Activated B cell treated with CpG ODN at 0.5 μM for 24 hours (primary cell): ENCODE measurements at regions not wholly inside any gene's neighbourhood (a gene's known extent, or its start where the extent isn't known, plus 50 kb on each side); places are given as distances from the start of the nearest gene placed in this dataset.
"Not testable (repeated sequence)": the region's sequence is repeated elsewhere in the genome, so short reads cannot be mapped to it uniquely, and the experiment has no call there.

ENCODE experiments used
- ATAC-seq: fragments of 200-7000 bp; cut with Tn5 transposase; one replicate; pipeline ENCODE4 v1.10.0; 2021; ENCODE audit warnings: low read depth, mild to moderate bottlenecking, moderate library complexity
- CTCF ChIA-PET: fragments of 350-600 bp; sonication (Branson Sonifier 250); formaldehyde crosslinking; loops from one replicate; lab custom pipeline; 2021; ENCODE audit warnings: antibody characterized with exemption; lab: Charles Lee
- POLR2A ChIA-PET: fragments of 350-600 bp; sonication (Branson Sonifier 250); formaldehyde crosslinking; loops from one replicate; lab custom pipeline; 2021; ENCODE audit warnings: antibody characterized with exemption; lab: Charles Lee
- DNase-seq: peaks from one replicate; pipeline ENCODE4 v3.0.0; 2022
- H3K27ac Mint-ChIP-seq: one replicate; pipeline ENCODE4 v1.8.0; 2020; ENCODE audit warnings: mixed read lengths
- H3K27me3 Mint-ChIP-seq: one replicate; pipeline ENCODE4 v1.8.0; 2021; ENCODE audit warnings: mixed read lengths
- H3K36me3 Mint-ChIP-seq: one replicate; pipeline ENCODE4 v1.8.0; 2021; ENCODE audit warnings: low read depth, mixed read lengths
- H3K4me1 Mint-ChIP-seq: one replicate; pipeline ENCODE4 v1.8.0; 2021; ENCODE audit warnings: mixed read lengths
- H3K4me3 Mint-ChIP-seq: one replicate; pipeline ENCODE4 v1.8.0; 2020; ENCODE audit warnings: mild to moderate bottlenecking, mixed read lengths
- H3K9me3 Mint-ChIP-seq: one replicate; pipeline ENCODE4 v1.8.0; 2020; ENCODE audit warnings: mixed read lengths
- CTCF ChIP-seq: fragments of 200-600 bp; IDR thresholded peaks from one replicate; pipeline ENCODE4 v1.8.0; 2022; ENCODE audit warnings: antibody characterized with exemption, mild to moderate bottlenecking
- intact Hi-C: fragments of 100-400 bp; cut with micrococcal nuclease; formaldehyde crosslinking; loops from one replicate; pipeline ENCODE4 v1.15.1; 2024

GRCh38 chr13:63448692-63449091, 2033.0 kb upstream of the PCDH20 start:
- Mint-ChIP-seq H3K36me3 (no peaks in the 10 kb centered on the region), H3K27me3 (no peaks in the 10 kb centered on the region), H3K27ac (no peak overlapping the region), H3K9me3 (peaks cover 5% of the 10 kb centered on the region), H3K4me1 (no peaks in the 10 kb centered on the region), H3K4me3 (no peak overlapping the region)
- ChIA-PET POLR2A (no interaction called here), CTCF (no interaction called here)
- ATAC-seq (no peak), DNase-seq (no peak)
- intact Hi-C loops = no loop called here
- no peak for TF ChIP-seq CTCF

DNA sequence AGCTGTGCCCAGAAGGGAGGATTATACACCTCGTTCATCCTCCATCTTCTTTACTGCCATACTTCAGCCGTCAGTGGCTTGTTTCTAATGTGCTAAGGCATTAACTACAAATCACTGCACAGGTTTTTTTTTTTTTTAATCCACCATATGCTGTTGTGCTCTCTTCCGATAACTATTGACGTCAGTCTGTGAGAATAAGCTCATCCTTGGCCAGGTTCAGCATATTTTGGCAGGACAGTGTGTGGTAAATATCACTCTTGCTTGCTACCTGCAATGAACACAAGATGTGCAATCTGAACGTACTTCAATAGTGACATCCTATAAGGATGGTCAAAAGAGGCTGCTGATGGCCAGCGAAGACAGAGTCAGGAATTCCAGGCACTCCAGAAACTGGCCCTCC, 2030.7 kb upstream of the PCDH20 start:
- ATAC-seq = no peak
- no peaks in the 10 kb centered on the region for H3K27me3 Mint-ChIP-seq
- TF ChIP-seq CTCF = no peak
- no peak overlapping the region for H3K4me3 Mint-ChIP-seq
- no peaks in the 10 kb centered on the region for H3K4me1 Mint-ChIP-seq
- no peak for DNase-seq
- CTCF ChIA-PET = no interaction called here
- no peaks in the 10 kb centered on the region for H3K36me3 Mint-ChIP-seq
- intact Hi-C loops = no loop called here
- peaks cover 2% of the 10 kb centered on the region for H3K9me3 Mint-ChIP-seq
- no peak overlapping the region for H3K27ac Mint-ChIP-seq
- POLR2A ChIA-PET = no interaction called here

DNA sequence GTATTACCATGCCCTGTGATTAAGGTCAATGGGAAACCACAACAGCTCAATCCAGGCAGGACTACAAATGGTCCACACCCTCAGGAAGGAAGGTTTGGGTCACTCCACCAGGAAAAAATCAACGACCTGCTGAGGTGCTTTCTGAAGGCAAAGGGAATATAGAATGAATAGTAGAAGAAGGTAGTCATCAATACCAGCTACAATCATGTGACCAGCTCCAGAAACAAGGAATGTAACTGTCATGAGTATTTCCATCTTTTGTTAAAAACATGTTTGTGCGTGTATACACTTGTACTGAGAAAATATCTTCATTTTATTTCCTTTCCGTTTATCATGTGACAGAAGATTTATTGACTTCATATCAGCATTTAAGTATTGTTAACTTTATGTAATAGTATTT, 2028.6 kb upstream of the PCDH20 start:
- intact Hi-C loops, POLR2A ChIA-PET, H3K36me3 Mint-ChIP-seq: not testable (repeated sequence)

DNA sequence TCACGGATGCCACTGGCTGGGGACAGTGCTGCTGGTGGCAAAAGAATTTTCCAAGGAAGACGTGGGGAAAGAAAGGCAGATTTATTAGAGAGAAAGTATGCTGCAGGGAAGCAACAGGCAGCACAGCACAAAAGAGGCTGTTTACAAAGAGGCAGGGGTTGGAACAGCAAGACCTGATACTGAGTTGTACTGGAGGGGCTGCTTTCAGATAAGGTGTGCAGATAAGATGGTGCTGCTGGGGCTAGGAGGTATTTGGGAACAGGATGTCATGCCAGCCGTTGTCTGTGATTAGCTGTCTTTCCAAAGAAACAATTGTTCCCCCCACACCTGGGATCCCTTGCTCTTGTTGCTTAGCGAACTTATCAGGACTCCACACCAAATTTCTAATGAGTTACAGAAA, 2023.3 kb upstream of the PCDH20 start:
- Mint-ChIP-seq H3K4me1 (no peaks in the 10 kb centered on the region), H3K27me3 (no peaks in the 10 kb centered on the region), H3K27ac (no peak overlapping the region), H3K4me3 (no peak overlapping the region), H3K36me3 (no peaks in the 10 kb centered on the region), H3K9me3 (no peaks in the 10 kb centered on the region)
- POLR2A ChIA-PET = no interaction called here
- intact Hi-C loops = no loop called here
- ATAC-seq = no peak
- TF ChIP-seq CTCF = no peak
- CTCF ChIA-PET = no interaction called here
- no peak for DNase-seq

More for the DNA sequence above, 2028.6 kb upstream of the PCDH20 start:
- H3K4me1 Mint-ChIP-seq, DNase-seq, H3K27ac Mint-ChIP-seq, H3K4me3 Mint-ChIP-seq, CTCF ChIA-PET, H3K27me3 Mint-ChIP-seq, H3K9me3 Mint-ChIP-seq, ATAC-seq: not testable (repeated sequence)

GRCh38 chr13:63436325-63436668, 2020.6 kb upstream of the PCDH20 start:
- DNase-seq (no peak), ATAC-seq (no peak)
- H3K4me3 Mint-ChIP-seq = no peak overlapping the region
- no peaks in the 10 kb centered on the region for H3K9me3 Mint-ChIP-seq
- TF ChIP-seq CTCF = no peak
- H3K27me3 Mint-ChIP-seq = no peaks in the 10 kb centered on the region
- ChIA-PET CTCF (no interaction called here), POLR2A (no interaction called here)
- no peak overlapping the region for H3K27ac Mint-ChIP-seq
- H3K4me1 Mint-ChIP-seq = no peaks in the 10 kb centered on the region
- intact Hi-C loops = no loop called here
- no peaks in the 10 kb centered on the region for H3K36me3 Mint-ChIP-seq

- no peak for TF ChIP-seq CTCF
- Mint-ChIP-seq H3K4me1 (no peaks in the 10 kb centered on the region), H3K36me3 (no peaks in the 10 kb centered on the region), H3K27ac (no peak overlapping the region), H3K27me3 (no peaks in the 10 kb centered on the region), H3K4me3 (no peak overlapping the region), H3K9me3 (no peaks in the 10 kb centered on the region)
- ATAC-seq (no peak), DNase-seq (no peak)
- CTCF ChIA-PET = no interaction called here
- POLR2A ChIA-PET = no interaction called here
- intact Hi-C loops = no loop called here
These were observed 2020.1 kb upstream of the PCDH20 start for GRCh38 chr13:63435667-63436324.
